Testis (tissue), 2 donors: ENCODE measurements at regions not wholly inside any gene's neighbourhood (a gene's known extent, or its start where the extent isn't known, plus 50 kb on each side); places are given as distances from the start of the nearest gene placed in this dataset.

ENCODE experiments used
- DNase-seq: peaks from one replicate; pipeline ENCODE4 v3.0.0-alpha.2; 2019
- H3K27ac ChIP-seq, 2 donors: fragments of 200-600 bp; sonication (generic); one replicate each; pipeline ENCODE4 v1.5.1; 2019
- H3K27me3 ChIP-seq: fragments of 200-600 bp; sonication (generic); one replicate; pipeline ENCODE4 v1.5.1; 2019
- H3K36me3 ChIP-seq: fragments of 200-600 bp; sonication (generic); one replicate; pipeline ENCODE4 v1.5.1; 2017; ENCODE audit warnings: low read depth; ENCODE audit errors: missing control alignments
- H3K4me1 ChIP-seq: fragments of 200-600 bp; sonication (generic); one replicate; pipeline ENCODE4 v1.5.1; 2019
- H3K4me3 ChIP-seq, 2 donors: fragments of 200-600 bp; sonication (generic); one replicate each; pipeline ENCODE4 v1.5.1; 2017 to 2019
- H3K9me3 ChIP-seq: fragments of 200-600 bp; sonication (generic); one replicate; pipeline ENCODE4 v1.5.1; 2017
- CTCF ChIP-seq, 3 experiments: fragments of 450-650 bp in 2 of 3; fragments of 200-600 bp in 1 of 3; sonication (generic) in 1 of 3; IDR thresholded peaks; one replicate each; pipeline ENCODE4 v1.5.1; 2016 to 2019; ENCODE audit warnings: antibody characterized with exemption in 3 of 3, mild to moderate bottlenecking in 2 of 3, moderate library complexity in 1 of 3
- POLR2A ChIP-seq: fragments of 450-650 bp; IDR thresholded peaks from one replicate; pipeline ENCODE4 v1.6.1; 2017; ENCODE audit warnings: antibody characterized with exemption, mild to moderate bottlenecking, moderate library complexity
- WGBS, 2 donors: methylation state at CpG; one replicate each; pipeline ENCODE4 v1.1.5; 2018; 5-methylcytosine and 5-hydroxymethylcytosine counted together
- intact Hi-C: fragments of 100-400 bp; cut with DNase I; formaldehyde crosslinking; loops from one replicate; pipeline ENCODE4 v1.15.1; 2023; ENCODE audit warnings: low total_unique reads

GRCh38 chr11:119842731-119843130 is 113.7 kb upstream of the NECTIN1 start:
- WGBS, 2 donors: 65% methylated on average over 4 of the region's 4 CpGs; no CpG with 5 or more reads in 1 of the 2 donors
- no peaks in the 10 kb centered on the region for H3K36me3 ChIP-seq
- no peak overlapping the region for H3K4me3 ChIP-seq
- H3K9me3 ChIP-seq: no peaks in the 10 kb centered on the region
- intact Hi-C loops: no loop called here
- no peak overlapping the region for H3K27ac ChIP-seq
- peaks cover 2% of the 10 kb centered on the region for H3K4me1 ChIP-seq
- TF ChIP-seq CTCF (IDR thresholded peaks at IDR 0.05) (no peak), POLR2A (no peak)
- H3K27me3 ChIP-seq: no peaks in the 10 kb centered on the region
- DNase-seq: no peak

GRCh38 chr11:119839476-119840133 is 110.6 kb upstream of the NECTIN1 start:
- intact Hi-C loops: no loop called here
- no peak for DNase-seq
- Histone ChIP-seq H3K27ac (no peak overlapping the region), H3K4me1 (no peaks in the 10 kb centered on the region), H3K36me3 (no peaks in the 10 kb centered on the region), H3K27me3 (no peaks in the 10 kb centered on the region), H3K9me3 (no peaks in the 10 kb centered on the region), H3K4me3 (no peak overlapping the region)
- no peak for TF ChIP-seq POLR2A
- TF ChIP-seq CTCF (IDR thresholded peaks at IDR 0.05): no peak
- WGBS, 2 donors: 66 to 74% methylated on average over 13 of the region's 13 CpGs

GRCh38 chr11:119835753-119836152 is 106.8 kb upstream of the NECTIN1 start:
- Histone ChIP-seq H3K4me3 (no peak overlapping the region), H3K36me3 (no peaks in the 10 kb centered on the region), H3K27me3 (no peaks in the 10 kb centered on the region), H3K27ac (no peak overlapping the region), H3K9me3 (no peaks in the 10 kb centered on the region), H3K4me1 (peaks cover 15% of the 10 kb centered on the region)
- no peak for DNase-seq
- TF ChIP-seq CTCF (IDR thresholded peaks at IDR 0.05): no peak
- no peak for TF ChIP-seq POLR2A
- WGBS, 2 donors: 71 to 74% methylated on average over 7 to 8 of the region's 8 CpGs
- intact Hi-C loops: no loop called here

GRCh38 chr11:119832202-119832935 is 103.4 kb upstream of the NECTIN1 start:
- Histone ChIP-seq H3K4me1 (peaks cover 19% of the 10 kb centered on the region), H3K27ac (peak overlapping the region in 1 of 2 donors; percentile 19), H3K27me3 (no peaks in the 10 kb centered on the region), H3K36me3 (no peaks in the 10 kb centered on the region), H3K4me3 (no peak overlapping the region), H3K9me3 (no peaks in the 10 kb centered on the region)
- peak; percentile 76 for DNase-seq
- intact Hi-C loops: no loop called here
- TF ChIP-seq CTCF (IDR thresholded peaks at IDR 0.05) (no peak), POLR2A (no peak)
- 36 to 58% methylated on average over 10 to 11 of the region's 11 CpGs for WGBS, 2 donors
